PC-3 (cell line): ENCODE measurements at regions not wholly inside any gene's neighbourhood (a gene's known extent, or its start where the extent isn't known, plus 50 kb on each side); places are given as distances from the start of the nearest gene placed in this dataset.
"Not testable (repeated sequence)": the region's sequence is repeated elsewhere in the genome, so short reads cannot be mapped to it uniquely, and the experiment has no call there.

Experiments
- CTCF ChIP-seq: fragments of 300-600 bp; sonication (generic); conservative IDR thresholded peaks from 2 replicates; pipeline ENCODE4 v1.5.1; 2017; ENCODE audit warnings: antibody characterized with exemption, low read depth, mild to moderate bottlenecking, low read length
- EZH2phosphoT487 ChIP-seq: fragments of 300-600 bp; sonication (generic); IDR thresholded peaks from 2 replicates; pipeline ENCODE4 v1.6.1; 2018; ENCODE audit warnings: mild to moderate bottlenecking, antibody characterized with exemption, low read length, borderline replicate concordance

- TF ChIP-seq CTCF, EZH2phosphoT487: not testable (repeated sequence)
Measured at GRCh38 chr18:15197338-15198115, 449.6 kb downstream of the ANKRD30B start.
